ENCODE measurements at regions not wholly inside any gene's neighbourhood (a gene's known extent, or its start where the extent isn't known, plus 50 kb on each side); places are given as distances from the start of the nearest gene placed in this dataset.

DNA sequence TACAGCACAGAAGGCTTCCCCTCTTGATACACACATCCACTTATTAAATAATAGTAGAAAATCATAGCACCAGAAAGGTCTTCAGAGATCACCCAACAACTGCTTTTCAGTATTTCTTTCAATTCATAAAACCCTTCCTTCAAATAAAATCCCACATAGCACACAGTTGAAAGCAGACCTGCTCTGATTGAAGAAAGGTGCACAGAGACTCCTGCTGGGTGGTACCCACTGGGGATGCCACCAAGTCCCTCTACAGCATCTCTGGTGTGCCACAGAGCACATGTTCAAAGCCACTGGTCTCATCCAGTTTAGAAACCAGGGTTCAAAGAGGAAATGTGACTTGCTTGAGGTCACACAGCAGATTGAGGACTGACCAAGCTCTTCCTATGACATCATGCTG is 427.5 kb downstream of the BCL11B start:
- no peak for DNase-seq (ENCODE audit: low spot score)
- in situ Hi-C loops (cut with MboI; ENCODE audit: low sequenced_read_pairs, unreplicated experiment): no loop called here
- TF ChIP-seq, protein P1, sequence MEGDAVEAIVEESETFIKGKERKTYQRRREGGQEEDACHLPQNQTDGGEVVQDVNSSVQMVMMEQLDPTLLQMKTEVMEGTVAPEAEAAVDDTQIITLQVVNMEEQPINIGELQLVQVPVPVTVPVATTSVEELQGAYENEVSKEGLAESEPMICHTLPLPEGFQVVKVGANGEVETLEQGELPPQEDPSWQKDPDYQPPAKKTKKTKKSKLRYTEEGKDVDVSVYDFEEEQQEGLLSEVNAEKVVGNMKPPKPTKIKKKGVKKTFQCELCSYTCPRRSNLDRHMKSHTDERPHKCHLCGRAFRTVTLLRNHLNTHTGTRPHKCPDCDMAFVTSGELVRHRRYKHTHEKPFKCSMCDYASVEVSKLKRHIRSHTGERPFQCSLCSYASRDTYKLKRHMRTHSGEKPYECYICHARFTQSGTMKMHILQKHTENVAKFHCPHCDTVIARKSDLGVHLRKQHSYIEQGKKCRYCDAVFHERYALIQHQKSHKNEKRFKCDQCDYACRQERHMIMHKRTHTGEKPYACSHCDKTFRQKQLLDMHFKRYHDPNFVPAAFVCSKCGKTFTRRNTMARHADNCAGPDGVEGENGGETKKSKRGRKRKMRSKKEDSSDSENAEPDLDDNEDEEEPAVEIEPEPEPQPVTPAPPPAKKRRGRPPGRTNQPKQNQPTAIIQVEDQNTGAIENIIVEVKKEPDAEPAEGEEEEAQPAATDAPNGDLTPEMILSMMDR (IDR thresholded peaks at IDR 0.05; ENCODE audit: borderline replicate concordance, control extremely low read depth, extremely low read depth, insufficient read depth, missing control alignments): no peak

DNA sequence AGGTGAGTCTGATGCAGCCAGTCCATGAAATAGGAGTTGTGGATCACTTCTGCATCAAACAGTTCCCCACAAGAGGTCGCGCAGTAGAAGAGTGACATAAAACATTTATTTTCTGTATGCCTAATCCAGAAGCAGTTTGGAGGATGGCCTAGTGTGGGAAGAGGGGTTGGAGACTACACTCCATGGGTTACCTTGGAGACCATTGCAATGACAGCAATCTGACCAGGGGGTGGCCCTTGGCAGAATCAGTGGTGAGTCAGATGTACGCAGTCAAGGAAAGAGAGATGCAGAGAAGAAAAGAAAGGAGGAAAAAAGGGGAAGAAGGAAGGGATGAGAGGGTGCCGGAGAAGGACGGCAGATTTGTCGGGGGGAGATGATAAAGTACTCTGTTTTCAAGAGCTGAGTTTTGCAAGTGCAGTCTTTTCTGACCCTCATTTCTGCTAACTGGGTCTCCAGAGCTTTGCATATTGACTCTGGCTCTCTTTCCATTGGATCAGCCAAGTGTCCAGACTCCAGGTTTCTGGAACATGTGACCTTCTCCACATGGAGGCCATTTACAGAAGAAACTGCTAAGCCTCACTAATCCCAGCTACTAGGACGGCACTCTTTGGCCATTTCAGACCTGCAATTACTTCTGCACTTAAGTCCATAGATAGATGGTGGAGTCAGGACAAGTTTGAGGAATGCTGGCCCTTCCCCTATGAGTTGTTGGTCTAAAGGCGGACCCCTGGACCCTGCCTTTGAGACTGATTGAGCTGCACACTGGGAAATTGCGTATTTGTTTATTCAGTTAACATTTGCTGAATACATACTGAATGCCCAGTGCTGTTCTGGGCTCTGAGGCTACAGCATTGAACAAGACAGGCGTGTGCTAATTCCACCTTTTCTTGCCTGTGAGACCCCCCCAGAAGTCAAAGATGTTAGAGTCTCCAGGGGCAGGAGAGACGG is 424.2 kb downstream of the BCL11B start:
- TF ChIP-seq, protein P1 (IDR thresholded peaks at IDR 0.05; ENCODE audit: borderline replicate concordance, control extremely low read depth, extremely low read depth, insufficient read depth, missing control alignments): no peak
- no peak for DNase-seq (ENCODE audit: low spot score)
- in situ Hi-C loops (cut with MboI; ENCODE audit: low sequenced_read_pairs, unreplicated experiment): no loop called here

DNA sequence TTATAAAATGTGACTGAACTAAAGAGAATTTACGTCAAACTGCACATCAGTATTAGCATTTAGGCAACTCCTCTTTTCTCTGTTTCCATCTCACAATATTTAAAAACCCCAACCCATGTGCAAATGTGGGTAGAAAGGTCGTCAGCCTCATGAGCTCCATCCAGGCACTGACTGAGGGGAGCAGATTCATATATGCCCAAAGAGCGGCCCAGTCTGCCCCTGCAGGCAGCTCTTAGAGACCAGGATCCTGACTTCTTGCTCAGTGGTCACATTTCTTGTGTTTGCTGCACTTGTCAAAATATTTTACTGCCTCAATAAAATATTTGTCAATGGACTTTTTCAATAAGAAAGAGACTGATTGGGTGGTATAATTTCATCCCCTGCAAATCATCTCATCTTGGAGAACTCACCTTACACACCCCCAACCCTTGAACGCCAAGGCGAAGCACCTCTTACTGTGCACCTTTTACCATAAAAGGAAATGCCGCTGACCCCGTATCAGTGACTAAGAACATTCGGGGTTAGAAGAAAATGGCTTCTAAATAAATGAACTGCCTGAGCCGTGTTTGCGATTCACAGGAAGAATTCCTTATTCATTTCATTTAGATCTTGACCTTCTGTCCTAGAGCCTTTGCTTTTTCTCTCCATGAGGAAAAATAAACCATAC is 418.8 kb downstream of the BCL11B start:
- in situ Hi-C loops (cut with MboI; ENCODE audit: low sequenced_read_pairs, unreplicated experiment): no loop called here
- TF ChIP-seq, protein P1 (IDR thresholded peaks at IDR 0.05; ENCODE audit: borderline replicate concordance, control extremely low read depth, extremely low read depth, insufficient read depth, missing control alignments): no peak
- DNase-seq (ENCODE audit: low spot score): no peak

DNA sequence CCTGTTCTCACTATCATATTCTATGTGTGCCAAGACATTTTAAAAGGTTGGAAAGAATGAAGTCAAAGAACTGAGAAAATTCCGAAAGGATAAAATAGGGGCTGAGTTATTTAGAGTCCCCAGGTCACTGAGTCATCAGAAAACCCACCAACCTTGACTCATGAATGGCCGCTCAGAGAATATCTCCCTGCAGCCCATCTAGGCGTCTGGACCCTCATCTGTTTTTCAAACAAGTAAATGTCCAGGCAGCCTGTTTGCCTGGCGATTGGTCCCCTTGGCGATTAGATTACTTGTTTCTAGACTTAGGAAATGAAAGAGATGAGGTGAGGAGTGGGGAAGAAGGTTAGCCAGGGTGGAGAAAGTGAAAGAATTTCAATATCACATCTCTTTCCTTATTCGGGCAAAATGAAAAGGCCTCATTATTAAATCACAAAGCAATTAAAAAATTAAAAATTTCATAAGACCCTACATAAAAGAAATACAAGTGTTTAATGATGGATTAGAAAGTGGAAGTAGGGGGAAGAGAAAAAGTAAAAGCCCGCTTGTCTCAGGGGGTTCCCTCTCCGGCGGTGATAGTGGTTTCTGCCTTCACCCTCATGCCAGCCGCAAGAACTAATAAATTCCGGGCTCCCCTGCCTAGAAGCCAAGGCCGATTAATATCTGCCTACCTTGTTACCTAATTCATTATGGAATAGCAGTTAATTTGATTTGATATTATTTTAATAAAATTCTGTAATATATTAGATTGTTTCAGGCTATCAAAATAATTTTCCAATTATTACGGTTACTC is 415.9 kb downstream of the BCL11B start:
- no peak for DNase-seq (ENCODE audit: low spot score)
- in situ Hi-C loops (cut with MboI; ENCODE audit: low sequenced_read_pairs, unreplicated experiment): no loop called here
- TF ChIP-seq, protein P1 (IDR thresholded peaks at IDR 0.05; ENCODE audit: borderline replicate concordance, control extremely low read depth, extremely low read depth, insufficient read depth, missing control alignments): no peak

DNA sequence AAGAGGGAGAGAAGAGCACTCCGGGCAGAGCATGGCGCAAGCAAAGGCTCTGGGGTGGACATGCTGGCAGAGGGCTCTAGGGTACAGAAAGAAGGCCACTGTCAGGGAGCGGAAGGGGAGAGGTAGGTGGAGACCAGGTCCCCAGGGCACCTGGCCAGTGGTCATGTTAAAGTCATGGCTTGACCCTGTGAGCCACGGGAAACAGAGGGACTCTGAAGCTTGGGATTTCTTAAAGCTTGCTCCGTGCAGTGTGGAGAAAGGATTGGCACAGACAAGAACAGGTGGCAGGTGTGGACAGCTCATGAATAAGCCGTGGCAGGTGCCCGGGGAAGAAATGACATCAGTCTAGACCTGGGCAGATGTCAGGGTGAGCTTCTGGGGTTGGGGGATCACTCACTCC is 413.8 kb downstream of the BCL11B start:
- DNase-seq (ENCODE audit: low spot score): no peak
- in situ Hi-C loops (cut with MboI; ENCODE audit: low sequenced_read_pairs, unreplicated experiment): no loop called here
- TF ChIP-seq, protein P1 (IDR thresholded peaks at IDR 0.05; ENCODE audit: borderline replicate concordance, control extremely low read depth, extremely low read depth, insufficient read depth, missing control alignments): no peak

DNA sequence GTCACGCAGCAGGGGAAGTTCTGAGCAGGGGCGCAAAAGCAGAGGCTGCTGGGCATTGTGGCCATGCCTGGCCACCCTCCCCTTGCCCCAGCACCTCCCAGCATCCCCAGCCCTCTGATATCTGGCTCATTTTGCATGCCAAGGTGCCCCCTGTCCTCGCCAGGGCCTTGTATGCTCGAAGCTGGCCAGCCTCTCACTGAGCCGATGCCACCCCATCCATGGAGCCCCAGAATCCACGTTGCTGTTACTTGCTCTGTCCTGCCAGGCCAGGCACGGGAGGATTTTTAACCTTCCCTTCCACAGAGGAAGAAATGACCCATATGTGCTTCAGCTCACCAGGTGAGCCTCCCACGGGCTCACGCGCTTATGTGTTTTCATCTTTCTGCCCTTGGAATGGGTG is 413.4 kb downstream of the BCL11B start:
- TF ChIP-seq, protein P1 (IDR thresholded peaks at IDR 0.05; ENCODE audit: borderline replicate concordance, control extremely low read depth, extremely low read depth, insufficient read depth, missing control alignments): no peak
- in situ Hi-C loops (cut with MboI; ENCODE audit: low sequenced_read_pairs, unreplicated experiment): no loop called here

More for the DNA sequence above, 413.4 kb downstream of the BCL11B start:
- no peak for DNase-seq (ENCODE audit: low spot score)
